ENCODE measurements at regions not wholly inside any gene's neighbourhood (a gene's known extent, or its start where the extent isn't known, plus 50 kb on each side); places are given as distances from the start of the nearest gene placed in this dataset.

DNA sequence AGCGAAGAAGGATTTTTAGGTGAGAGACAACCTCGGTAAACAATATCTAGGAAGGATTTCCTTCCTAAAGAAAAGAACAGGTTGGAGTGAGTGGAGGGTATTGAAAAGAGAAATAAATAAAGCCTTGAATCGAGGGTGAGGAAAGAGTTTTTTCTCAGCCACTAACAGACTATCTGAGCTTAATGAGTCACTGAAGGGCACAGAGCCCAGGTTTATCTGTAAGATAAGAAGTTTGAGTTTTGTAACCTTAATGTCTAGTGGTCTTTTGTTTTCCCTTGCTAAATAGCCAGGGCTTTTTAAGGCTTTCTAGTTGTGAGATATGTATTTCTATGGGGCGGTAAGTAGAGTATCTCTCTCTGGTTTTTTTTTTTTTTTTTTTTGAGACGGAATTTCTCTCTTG, 394.5 kb upstream of the KIRREL3 start:
- TF ChIP-seq, protein P1, sequence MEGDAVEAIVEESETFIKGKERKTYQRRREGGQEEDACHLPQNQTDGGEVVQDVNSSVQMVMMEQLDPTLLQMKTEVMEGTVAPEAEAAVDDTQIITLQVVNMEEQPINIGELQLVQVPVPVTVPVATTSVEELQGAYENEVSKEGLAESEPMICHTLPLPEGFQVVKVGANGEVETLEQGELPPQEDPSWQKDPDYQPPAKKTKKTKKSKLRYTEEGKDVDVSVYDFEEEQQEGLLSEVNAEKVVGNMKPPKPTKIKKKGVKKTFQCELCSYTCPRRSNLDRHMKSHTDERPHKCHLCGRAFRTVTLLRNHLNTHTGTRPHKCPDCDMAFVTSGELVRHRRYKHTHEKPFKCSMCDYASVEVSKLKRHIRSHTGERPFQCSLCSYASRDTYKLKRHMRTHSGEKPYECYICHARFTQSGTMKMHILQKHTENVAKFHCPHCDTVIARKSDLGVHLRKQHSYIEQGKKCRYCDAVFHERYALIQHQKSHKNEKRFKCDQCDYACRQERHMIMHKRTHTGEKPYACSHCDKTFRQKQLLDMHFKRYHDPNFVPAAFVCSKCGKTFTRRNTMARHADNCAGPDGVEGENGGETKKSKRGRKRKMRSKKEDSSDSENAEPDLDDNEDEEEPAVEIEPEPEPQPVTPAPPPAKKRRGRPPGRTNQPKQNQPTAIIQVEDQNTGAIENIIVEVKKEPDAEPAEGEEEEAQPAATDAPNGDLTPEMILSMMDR (IDR thresholded peaks at IDR 0.05; ENCODE audit: low read depth, low read length), result no peak
- TF ChIP-seq EZH2phosphoT487 (IDR thresholded peaks at IDR 0.05; ENCODE audit: low read depth), result no peak

Data from OCI-LY3 (cell line).